Natural killer cell (primary cell): ENCODE measurements at regions not wholly inside any gene's neighbourhood (a gene's known extent, or its start where the extent isn't known, plus 50 kb on each side); places are given as distances from the start of the nearest gene placed in this dataset.

Experiments
- ATAC-seq, 3 donors: fragments of 150-1000 bp in 2 of 3; fragments of 200-7000 bp in 1 of 3; cut with Tn5 transposase; 1 replicate in 1 of 3; 2 replicates in 2 of 3; pipeline ENCODE4 v1.10.0; 2021; ENCODE audit warnings: mild to moderate bottlenecking in 2 of 3, moderate library complexity in 2 of 3
- DNase-seq, 2 donors: peaks; one replicate each; pipeline versions ENCODE4 v3.0.0 to v3.0.0-alpha.2; 2013 to 2021; ENCODE audit warnings: mixed read lengths in 1 of 2
- H3K27ac ChIP-seq: one replicate; pipeline ENCODE4 v1.5.1; 2013; ENCODE audit warnings: mild to moderate bottlenecking, low read length
- H3K27me3 ChIP-seq: one replicate; pipeline ENCODE4 v1.6.1; 2013; ENCODE audit warnings: low read length; ENCODE audit not compliant: control insufficient read depth, insufficient read depth
- H3K36me3 ChIP-seq: one replicate; pipeline ENCODE4 v1.6.1; 2013; ENCODE audit warnings: low read length; ENCODE audit not compliant: control insufficient read depth, insufficient read depth
- H3K4me1 ChIP-seq: one replicate; pipeline ENCODE4 v1.6.1; 2013; ENCODE audit warnings: low read length; ENCODE audit not compliant: control insufficient read depth, insufficient read depth
- H3K4me3 ChIP-seq: one replicate; pipeline ENCODE4 v1.5.1; 2013; ENCODE audit warnings: low read length
- H3K9me3 ChIP-seq: one replicate; pipeline ENCODE4 v1.6.1; 2013; ENCODE audit warnings: low read length; ENCODE audit not compliant: control insufficient read depth, insufficient read depth
- H3K27ac Mint-ChIP-seq, 2 donors: one replicate each; pipeline ENCODE4 v1.8.0; 2022; ENCODE audit warnings: mild to moderate bottlenecking in 2 of 2, mixed read lengths in 2 of 2, moderate library complexity in 1 of 2
- H3K27me3 Mint-ChIP-seq, 2 donors: one replicate each; pipeline ENCODE4 v1.8.0; 2022; ENCODE audit warnings: low read depth in 2 of 2, mixed read lengths in 2 of 2
- H3K36me3 Mint-ChIP-seq: one replicate; pipeline ENCODE4 v1.8.0; 2022; ENCODE audit warnings: mixed read lengths
- H3K4me1 Mint-ChIP-seq, 2 donors: one replicate each; pipeline ENCODE4 v1.8.0; 2022; ENCODE audit warnings: mixed read lengths in 2 of 2
- H3K4me3 Mint-ChIP-seq: one replicate; pipeline ENCODE4 v1.8.0; 2022; ENCODE audit warnings: mild to moderate bottlenecking, moderate library complexity, mixed read lengths
- H3K9me3 Mint-ChIP-seq, 2 donors: one replicate each; pipeline ENCODE4 v1.8.0; 2022; ENCODE audit warnings: mixed read lengths in 2 of 2
- WGBS: methylation state at CpG from one replicate; pipeline ENCODE4 v1.1.7; 2013; ENCODE audit warnings: missing lambda C conversion rate; ENCODE audit not compliant: insufficient coverage; 5-methylcytosine and 5-hydroxymethylcytosine counted together
- intact Hi-C: fragments of 100-400 bp; cut with micrococcal nuclease; formaldehyde crosslinking; loops from one replicate; pipeline ENCODE4 v1.14.2; 2022
- TF ChIP-seq, protein P1 (sequence below): fragments of 200-600 bp; IDR thresholded peaks from one replicate; pipeline ENCODE4 v1.8.0; 2022; ENCODE audit warnings: antibody characterized with exemption

DNA sequence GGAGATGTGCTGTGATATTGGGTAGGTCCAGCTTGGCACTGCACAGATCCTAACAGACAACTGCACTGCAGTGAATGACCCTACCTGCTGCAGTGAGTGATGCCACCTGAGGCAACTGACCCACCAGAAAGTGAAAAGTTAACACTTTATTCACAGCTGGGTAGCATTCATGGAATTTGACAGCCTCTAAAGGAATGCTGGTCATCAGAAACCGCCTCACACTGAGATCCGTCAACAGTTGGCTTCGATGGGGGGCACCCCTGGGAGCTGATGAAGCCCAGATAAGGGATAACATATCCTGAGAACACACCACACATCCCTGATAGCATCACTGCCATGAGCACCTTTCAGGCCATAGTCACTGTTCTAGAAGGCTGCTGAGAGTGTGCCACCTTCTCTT lies 272.4 kb upstream of the CRY1 start:
- Mint-ChIP-seq H3K27me3 (no peaks in the 10 kb centered on the region), H3K27ac (no peak overlapping the region), H3K4me3 (no peak overlapping the region), H3K9me3 (no peaks in the 10 kb centered on the region), H3K36me3 (no peaks in the 10 kb centered on the region), H3K4me1 (peaks cover 22 to 26% of the 10 kb centered on the region in 2 donors)
- DNase-seq, result no peak
- peaks cover 3% of the 10 kb centered on the region for H3K27me3 ChIP-seq
- TF ChIP-seq, protein P1, sequence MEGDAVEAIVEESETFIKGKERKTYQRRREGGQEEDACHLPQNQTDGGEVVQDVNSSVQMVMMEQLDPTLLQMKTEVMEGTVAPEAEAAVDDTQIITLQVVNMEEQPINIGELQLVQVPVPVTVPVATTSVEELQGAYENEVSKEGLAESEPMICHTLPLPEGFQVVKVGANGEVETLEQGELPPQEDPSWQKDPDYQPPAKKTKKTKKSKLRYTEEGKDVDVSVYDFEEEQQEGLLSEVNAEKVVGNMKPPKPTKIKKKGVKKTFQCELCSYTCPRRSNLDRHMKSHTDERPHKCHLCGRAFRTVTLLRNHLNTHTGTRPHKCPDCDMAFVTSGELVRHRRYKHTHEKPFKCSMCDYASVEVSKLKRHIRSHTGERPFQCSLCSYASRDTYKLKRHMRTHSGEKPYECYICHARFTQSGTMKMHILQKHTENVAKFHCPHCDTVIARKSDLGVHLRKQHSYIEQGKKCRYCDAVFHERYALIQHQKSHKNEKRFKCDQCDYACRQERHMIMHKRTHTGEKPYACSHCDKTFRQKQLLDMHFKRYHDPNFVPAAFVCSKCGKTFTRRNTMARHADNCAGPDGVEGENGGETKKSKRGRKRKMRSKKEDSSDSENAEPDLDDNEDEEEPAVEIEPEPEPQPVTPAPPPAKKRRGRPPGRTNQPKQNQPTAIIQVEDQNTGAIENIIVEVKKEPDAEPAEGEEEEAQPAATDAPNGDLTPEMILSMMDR, result no peak
- H3K4me1 ChIP-seq, result peaks cover 16% of the 10 kb centered on the region
- WGBS, result 98% methylated on average over 3 of the region's 3 CpGs
- H3K9me3 ChIP-seq, result no peaks in the 10 kb centered on the region
- no peak overlapping the region for H3K27ac ChIP-seq
- ATAC-seq, result no peak
- no peak overlapping the region for H3K4me3 ChIP-seq
- intact Hi-C loops, result loop anchor here (5.0 kb wide), 1 partner anchor 43 kb away; no protein-coding TSS in a partner anchor
- no peaks in the 10 kb centered on the region for H3K36me3 ChIP-seq

DNA sequence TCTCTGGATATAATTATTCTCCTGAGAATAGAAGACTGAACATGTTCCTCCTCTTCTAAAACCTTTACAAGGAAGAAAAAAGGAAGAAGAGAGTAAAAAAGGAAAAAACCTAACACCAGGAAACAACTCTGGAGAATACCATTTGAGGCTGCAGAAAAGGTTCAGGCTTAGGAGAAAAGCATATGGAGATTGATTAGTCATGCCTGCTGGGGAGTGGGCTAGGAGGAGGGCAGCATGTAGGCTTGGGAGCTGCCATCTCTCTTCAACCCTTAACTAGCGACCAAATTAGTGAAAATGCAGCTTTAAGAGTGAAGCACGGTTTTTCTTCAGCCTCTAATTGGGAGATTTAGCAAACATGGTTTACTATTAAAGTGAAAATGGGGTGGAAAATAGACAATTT lies 273.0 kb upstream of the CRY1 start:
- no peak overlapping the region for H3K4me3 ChIP-seq
- no peaks in the 10 kb centered on the region for H3K36me3 Mint-ChIP-seq
- TF ChIP-seq, protein P1, result no peak
- intact Hi-C loops, result loop anchor here (5.0 kb wide), 1 partner anchor 44 kb away; no protein-coding TSS in a partner anchor
- no peak overlapping the region for H3K4me3 Mint-ChIP-seq
- no peaks in the 10 kb centered on the region for H3K9me3 ChIP-seq
- no CpG with 5 or more reads among the region's 2 CpGs for WGBS
- peaks cover 22 to 26% of the 10 kb centered on the region in 2 donors for H3K4me1 Mint-ChIP-seq
- H3K4me1 ChIP-seq, result peaks cover 20% of the 10 kb centered on the region
- H3K27me3 Mint-ChIP-seq, result no peaks in the 10 kb centered on the region
- H3K27me3 ChIP-seq, result peaks cover 3% of the 10 kb centered on the region
- DNase-seq (no peak), ATAC-seq (no peak)
- no peaks in the 10 kb centered on the region for H3K9me3 Mint-ChIP-seq
- H3K27ac Mint-ChIP-seq, result no peak overlapping the region
- no peaks in the 10 kb centered on the region for H3K36me3 ChIP-seq
- H3K27ac ChIP-seq, result no peak overlapping the region

DNA sequence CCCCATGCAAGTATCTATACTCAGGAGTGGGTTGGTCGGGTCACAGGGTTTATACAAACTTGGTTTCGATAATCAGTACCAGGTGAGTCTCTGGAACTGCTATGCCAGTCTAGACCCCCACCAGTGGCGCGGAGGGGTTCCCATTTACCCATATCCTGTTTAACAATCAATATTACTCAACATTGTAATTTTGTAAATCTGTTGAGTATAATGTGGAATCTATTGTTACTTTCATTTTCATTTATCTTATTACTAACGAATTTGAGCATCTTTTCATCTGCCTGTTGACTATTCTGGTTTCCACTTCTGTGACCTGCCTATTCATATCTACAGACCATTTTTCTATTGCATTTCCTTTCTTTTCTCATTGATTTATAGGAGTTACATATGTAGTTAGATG lies 275.2 kb upstream of the CRY1 start:
- peak; percentile 27 to 51 (median 33) for ATAC-seq
- Mint-ChIP-seq H3K9me3 (no peaks in the 10 kb centered on the region), H3K27me3 (no peaks in the 10 kb centered on the region), H3K4me1 (peaks cover 44 to 48% of the 10 kb centered on the region in 2 donors), H3K4me3 (peak overlapping the region; percentile 79), H3K36me3 (no peaks in the 10 kb centered on the region), H3K27ac (peak overlapping the region; percentile 81 to 90)
- intact Hi-C loops, result loop anchor here (5.0 kb wide), 1 partner anchor 46 kb away; no protein-coding TSS in a partner anchor
- peaks cover 3% of the 10 kb centered on the region for H3K27me3 ChIP-seq
- peak overlapping the region; percentile 2 for H3K27ac ChIP-seq
- H3K4me3 ChIP-seq, result no peak overlapping the region
- peaks cover 36% of the 10 kb centered on the region for H3K4me1 ChIP-seq
- no peaks in the 10 kb centered on the region for H3K36me3 ChIP-seq
- H3K9me3 ChIP-seq, result no peaks in the 10 kb centered on the region
- WGBS, result 84% methylated on average over 2 of the region's 5 CpGs
- DNase-seq, result peak in 1 of 2 donors; percentile 29
- TF ChIP-seq, protein P1, result no peak

DNA sequence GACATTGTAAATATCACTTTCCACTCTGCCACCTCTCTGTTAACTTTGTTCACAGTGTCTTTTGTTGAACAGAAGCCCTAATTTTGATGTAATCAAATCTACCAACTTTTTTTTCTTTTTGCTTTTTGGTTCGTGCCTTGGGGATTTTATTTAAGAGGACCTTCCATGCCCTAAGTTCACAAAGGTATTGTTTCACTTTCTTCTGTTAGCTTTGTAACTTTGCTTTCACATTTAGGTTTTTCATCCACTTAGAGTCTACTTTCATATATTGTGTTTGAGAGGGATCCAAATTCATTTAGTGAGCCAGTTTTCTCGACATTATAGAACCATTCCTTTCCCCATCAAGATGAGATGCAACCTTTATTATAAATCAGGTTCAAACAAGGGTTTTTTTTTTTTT lies 275.7 kb upstream of the CRY1 start:
- WGBS, result 0% methylated on average over 1 of the region's 2 CpGs
- Mint-ChIP-seq H3K27ac (peak overlapping the region; percentile 81 to 90), H3K36me3 (no peaks in the 10 kb centered on the region), H3K4me3 (peak overlapping the region; percentile 79), H3K4me1 (peaks cover 46 to 52% of the 10 kb centered on the region in 2 donors), H3K9me3 (no peaks in the 10 kb centered on the region), H3K27me3 (no peaks in the 10 kb centered on the region)
- peak overlapping the region; percentile 2 for H3K27ac ChIP-seq
- intact Hi-C loops, result loop anchor here (5.0 kb wide), 1 partner anchor 47 kb away; no protein-coding TSS in a partner anchor
- peaks cover 3% of the 10 kb centered on the region for H3K27me3 ChIP-seq
- H3K4me3 ChIP-seq, result no peak overlapping the region
- TF ChIP-seq, protein P1, result no peak
- DNase-seq (peak in 1 of 2 donors; percentile 36), ATAC-seq (no peak)
- H3K9me3 ChIP-seq, result no peaks in the 10 kb centered on the region
- no peaks in the 10 kb centered on the region for H3K36me3 ChIP-seq
- peaks cover 41% of the 10 kb centered on the region for H3K4me1 ChIP-seq
